Stimulated activated CD8-positive, alpha-beta memory T cell treated with anti-CD3 and anti-CD28 coated beads, Interleukin-2, amount 100 ng/mL, for 48 hours (primary cell): ENCODE measurements at regions not wholly inside any gene's neighbourhood (a gene's known extent, or its start where the extent isn't known, plus 50 kb on each side); places are given as distances from the start of the nearest gene placed in this dataset.
"Not testable (repeated sequence)": the region's sequence is repeated elsewhere in the genome, so short reads cannot be mapped to it uniquely, and the experiment has no call there.

Source experiments
- DNase-seq, 2 donors: peaks; one replicate each; pipeline ENCODE4 v3.0.0-alpha.2; 2020; ENCODE audit warnings: low read depth in 2 of 2

GRCh38 chr21:17119466-17120297 is 393.2 kb upstream of the CXADR start:
- no peak for DNase-seq

- DNase-seq, result not testable (repeated sequence)
Observed at GRCh38 chr21:17127395-17127794, 385.4 kb upstream of the CXADR start.

DNA sequence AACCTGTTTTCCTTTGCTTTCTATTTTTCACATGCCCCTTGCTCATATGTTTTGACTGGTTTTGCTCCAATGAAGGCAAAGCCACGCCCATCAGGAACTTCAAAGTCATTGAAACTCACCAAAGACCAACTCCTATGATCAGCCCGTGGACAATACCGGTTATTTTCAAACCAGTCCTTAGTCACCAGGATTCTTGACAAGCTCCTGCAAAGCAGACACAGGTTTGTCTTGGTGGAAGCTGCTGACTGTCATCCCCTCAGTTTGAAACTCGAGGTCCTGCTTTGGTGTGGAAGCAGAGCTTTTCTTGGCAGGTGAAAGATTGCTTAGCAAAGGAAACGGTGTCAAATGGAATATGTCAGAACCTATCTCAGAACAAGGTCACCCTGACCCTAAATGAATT is 384.7 kb upstream of the CXADR start:
- no peak for DNase-seq

DNA sequence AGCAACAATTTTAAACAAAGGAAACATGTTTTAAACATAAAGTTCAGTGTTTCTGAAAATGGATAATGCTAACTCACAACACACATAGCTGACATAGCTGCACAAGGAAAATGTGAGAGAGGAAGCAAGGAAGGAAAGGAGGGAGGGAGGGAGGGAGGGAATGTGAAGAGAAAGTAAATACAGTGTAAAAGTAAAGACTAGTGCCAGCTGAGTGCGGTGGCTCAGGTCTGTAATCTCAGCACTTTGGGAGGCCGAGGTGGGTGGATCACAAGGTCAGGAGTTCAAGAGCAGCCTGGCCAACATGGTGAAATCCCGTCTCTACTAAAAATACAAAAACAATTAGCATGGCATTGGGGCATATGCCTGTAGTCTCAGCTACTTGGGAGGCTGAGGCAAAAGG is 373.7 kb upstream of the CXADR start:
- not testable (repeated sequence) for DNase-seq

DNA sequence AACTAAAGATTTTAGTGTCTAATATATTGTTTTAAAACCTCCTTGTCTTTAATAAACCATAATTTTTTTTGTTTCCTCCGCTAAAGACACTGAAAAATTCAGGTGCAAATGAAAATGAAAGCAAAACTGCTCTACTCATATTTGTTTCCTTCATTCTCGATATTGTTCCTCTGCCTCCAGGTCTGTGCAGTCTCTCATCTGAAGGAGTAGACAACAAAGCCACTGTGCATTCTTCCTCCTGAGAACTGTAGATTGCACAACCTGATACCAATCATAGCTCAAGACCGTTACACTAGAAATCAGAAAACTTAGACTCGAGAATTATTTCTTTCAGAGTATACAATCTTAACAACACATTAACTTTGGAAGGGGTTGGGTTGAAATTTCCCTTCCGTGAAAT is 373.1 kb upstream of the CXADR start:
- DNase-seq, result no peak

DNA sequence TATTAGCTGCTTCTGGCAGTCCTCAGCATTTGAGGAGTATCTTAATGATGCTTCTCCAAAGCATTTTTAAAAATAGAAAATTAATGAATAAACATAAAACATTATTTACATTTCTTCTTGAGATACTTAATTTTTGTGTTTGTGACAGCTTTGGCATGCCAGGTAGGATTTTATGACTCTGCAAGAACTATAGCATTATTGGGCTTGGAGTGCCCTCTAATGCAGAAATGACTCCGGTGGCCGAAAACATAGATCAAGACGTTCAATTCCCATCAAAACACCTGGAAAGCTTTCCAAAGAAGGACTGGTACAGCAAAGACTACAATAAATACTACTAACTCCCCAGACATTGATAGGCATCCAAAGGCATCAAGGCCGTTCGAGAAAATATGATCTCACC is 366.4 kb upstream of the CXADR start:
- no peak for DNase-seq

DNA sequence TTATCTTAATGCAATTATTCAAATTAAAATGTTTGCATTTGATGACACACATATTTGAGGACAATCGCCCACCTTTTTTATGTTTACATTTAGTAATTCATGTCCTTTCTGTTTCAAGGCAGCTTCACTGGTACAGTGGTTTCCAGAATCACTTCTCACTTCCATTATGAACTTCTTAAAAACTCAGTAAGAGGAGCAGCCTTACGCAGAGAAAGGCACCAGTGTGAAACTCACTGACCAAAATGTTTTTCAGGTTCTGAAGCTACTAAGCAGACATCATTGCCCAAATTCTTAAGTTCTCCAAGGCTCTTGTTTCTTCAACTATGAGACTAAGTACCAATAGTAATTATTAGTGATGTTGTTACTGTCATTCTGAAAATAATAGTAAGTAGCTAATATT is 353.1 kb upstream of the CXADR start:
- DNase-seq, result no peak

DNA sequence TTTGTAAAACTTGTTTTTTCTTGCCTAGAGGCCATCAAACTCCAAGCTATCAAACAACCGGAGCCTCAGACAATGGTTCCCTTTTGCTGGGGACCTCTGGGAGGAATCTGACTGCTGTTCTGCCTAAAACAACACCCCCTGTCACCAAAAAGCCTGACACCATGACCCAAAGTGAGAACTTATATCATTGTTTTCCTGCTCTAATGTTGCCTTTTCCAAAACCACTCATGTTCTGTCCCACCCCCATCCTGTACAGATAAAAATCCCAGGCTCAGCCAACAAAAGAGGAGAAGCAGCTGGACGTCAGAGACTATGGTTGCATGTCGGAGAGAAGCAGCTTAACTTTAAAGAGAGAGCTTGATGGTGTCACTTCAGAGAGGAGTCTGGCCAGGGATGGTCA is 327.2 kb upstream of the CXADR start:
- no peak for DNase-seq

DNA sequence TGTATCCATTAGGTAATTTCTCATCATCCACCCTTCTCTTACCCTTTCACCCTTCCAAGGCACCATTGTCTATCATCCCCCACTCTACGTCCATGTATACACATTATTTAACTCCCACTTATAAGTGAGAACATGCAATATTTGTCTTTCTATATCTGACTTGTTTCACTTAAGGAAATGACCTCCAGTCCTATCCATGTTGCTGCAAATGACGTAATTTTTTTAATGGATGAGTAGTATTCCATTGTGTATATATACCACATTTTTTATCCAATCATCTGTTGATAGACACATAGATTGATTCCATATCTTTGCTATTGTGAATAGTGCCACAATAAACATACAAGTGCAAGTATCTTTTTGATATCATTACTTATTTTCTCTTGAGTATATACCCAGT is 322.9 kb upstream of the CXADR start:
- no peak for DNase-seq

GRCh38 chr21:17191346-17191993 is 321.4 kb upstream of the CXADR start:
- no peak for DNase-seq

GRCh38 chr21:17195351-17195750 is 317.5 kb upstream of the CXADR start:
- DNase-seq, result no peak

GRCh38 chr21:17195976-17196375 is 316.9 kb upstream of the CXADR start:
- DNase-seq, result no peak

- no peak for DNase-seq
Observed at GRCh38 chr21:17196623-17197022, 316.2 kb upstream of the CXADR start.

GRCh38 chr21:17197996-17198395 is 314.8 kb upstream of the CXADR start:
- DNase-seq, result no peak

GRCh38 chr21:17200250-17200649 is 312.6 kb upstream of the CXADR start:
- no peak for DNase-seq

- DNase-seq, result no peak
Observed at GRCh38 chr21:17201741-17202260, 311.0 kb upstream of the CXADR start.

- DNase-seq, result no peak
Observed at GRCh38 chr21:17214801-17215200, 298.0 kb upstream of the CXADR start.

DNA sequence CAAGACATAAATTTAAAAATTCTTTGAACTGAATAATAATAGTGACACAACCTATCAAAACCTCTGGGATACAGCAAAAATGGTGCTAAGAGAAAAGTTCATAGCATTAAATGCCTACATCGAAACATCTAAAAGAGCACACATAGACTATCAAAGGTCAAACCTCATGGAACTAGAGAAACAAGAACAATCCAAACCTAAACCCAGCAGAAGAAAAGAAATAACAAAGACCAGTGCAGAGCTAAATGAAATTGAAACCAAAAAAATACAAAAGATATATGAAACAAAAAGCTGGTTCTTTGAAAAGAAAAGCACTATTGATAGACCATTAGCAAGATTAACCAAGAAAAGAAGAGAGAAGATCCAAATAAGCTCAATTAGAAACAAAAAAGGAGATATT is 293.8 kb upstream of the CXADR start:
- not testable (repeated sequence) for DNase-seq

DNA sequence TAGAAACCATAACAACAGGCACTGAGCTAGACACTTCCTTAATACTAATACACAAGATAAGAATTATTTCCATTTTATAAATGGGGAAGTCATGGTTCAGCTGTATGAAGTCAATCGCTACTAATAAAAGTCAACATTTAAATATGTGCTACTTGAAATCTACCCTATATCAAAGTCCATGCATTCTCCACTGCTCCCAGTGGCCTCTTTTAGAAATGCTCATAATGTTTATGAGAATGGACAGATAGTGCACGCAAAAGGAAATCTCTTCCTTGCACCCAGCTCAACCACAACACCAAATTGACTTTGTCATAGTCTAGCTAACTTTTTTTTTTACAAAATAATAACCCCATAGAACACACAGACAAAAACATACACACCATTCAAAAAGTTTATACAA is 281.7 kb upstream of the CXADR start:
- DNase-seq, result no peak

- no peak for DNase-seq
Observed at GRCh38 chr21:17231771-17232170, 281.1 kb upstream of the CXADR start.

GRCh38 chr21:17238468-17238867 is 274.4 kb upstream of the CXADR start:
- DNase-seq, result no peak

- DNase-seq, result no peak
Observed at GRCh38 chr21:17250778-17251241, 262.0 kb upstream of the CXADR start.

DNA sequence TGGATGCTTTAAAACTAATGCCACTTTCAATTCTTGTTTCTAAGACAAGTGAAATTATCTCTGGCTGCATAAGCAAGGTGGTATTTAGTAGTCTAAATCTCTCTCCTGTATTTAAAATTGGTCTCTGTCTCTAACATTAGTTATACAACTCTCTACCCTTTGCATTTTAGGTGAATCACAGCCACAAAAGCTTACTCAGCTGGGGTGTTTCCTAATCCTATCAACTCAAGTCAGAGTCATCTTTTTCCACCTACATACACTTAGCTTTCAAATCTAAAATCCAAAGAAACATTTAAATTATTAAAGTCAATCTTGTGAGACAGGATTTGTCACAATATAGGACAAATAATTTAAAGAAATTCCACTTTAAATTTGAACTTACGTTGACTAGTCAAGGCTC is 255.1 kb upstream of the CXADR start:
- no peak for DNase-seq
